Panc1 (cell line): ENCODE measurements at regions not wholly inside any gene's neighbourhood (a gene's known extent, or its start where the extent isn't known, plus 50 kb on each side); places are given as distances from the start of the nearest gene placed in this dataset.

ENCODE experiments used
- CTCF ChIP-seq: fragments of 450-650 bp; IDR thresholded peaks from 2 replicates; pipeline ENCODE4 v1.5.1; 2017; ENCODE audit warnings: mild to moderate bottlenecking
- POLR2AphosphoS5 ChIP-seq: IDR thresholded peaks from 2 replicates; pipeline ENCODE4 v1.6.1; 2012; ENCODE audit warnings: mild to moderate bottlenecking, low read depth, low read length, moderate library complexity
- REST ChIP-seq, 2 experiments: IDR thresholded peaks; 2 replicates each; pipeline ENCODE4 v1.6.1; 2011 to 2012; ENCODE audit warnings: low read depth in 2 of 2, control low read depth in 1 of 2, low read length in 1 of 2, mild to moderate bottlenecking in 1 of 2, moderate library complexity in 1 of 2; ENCODE audit not compliant: insufficient read depth in 1 of 2
- TCF7L2 ChIP-seq: IDR thresholded peaks from 2 replicates; pipeline ENCODE4 v1.6.1; 2011; ENCODE audit warnings: mild to moderate bottlenecking, low read depth, low read length, inconsistent platforms

GRCh38 chr13:34408640-34409039, 533.4 kb upstream of the NBEA start:
- no peak for TF ChIP-seq POLR2AphosphoS5
- TF ChIP-seq CTCF, result no peak
- no peak for TF ChIP-seq TCF7L2
- no peak for TF ChIP-seq REST (IDR thresholded peaks at IDR 0.05; ENCODE audit: insufficient read depth in 1 of 2, low read depth in 2 of 2, low read length in 1 of 2)
